ENCODE measurements at regions not wholly inside any gene's neighbourhood (a gene's known extent, or its start where the extent isn't known, plus 50 kb on each side); places are given as distances from the start of the nearest gene placed in this dataset.
A peak's percentile ranks its signal among the peaks of the same experiment; 100 is the strongest.
"Not testable (repeated sequence)": the region's sequence is repeated elsewhere in the genome, so short reads cannot be mapped to it uniquely, and the experiment has no call there.

DNA sequence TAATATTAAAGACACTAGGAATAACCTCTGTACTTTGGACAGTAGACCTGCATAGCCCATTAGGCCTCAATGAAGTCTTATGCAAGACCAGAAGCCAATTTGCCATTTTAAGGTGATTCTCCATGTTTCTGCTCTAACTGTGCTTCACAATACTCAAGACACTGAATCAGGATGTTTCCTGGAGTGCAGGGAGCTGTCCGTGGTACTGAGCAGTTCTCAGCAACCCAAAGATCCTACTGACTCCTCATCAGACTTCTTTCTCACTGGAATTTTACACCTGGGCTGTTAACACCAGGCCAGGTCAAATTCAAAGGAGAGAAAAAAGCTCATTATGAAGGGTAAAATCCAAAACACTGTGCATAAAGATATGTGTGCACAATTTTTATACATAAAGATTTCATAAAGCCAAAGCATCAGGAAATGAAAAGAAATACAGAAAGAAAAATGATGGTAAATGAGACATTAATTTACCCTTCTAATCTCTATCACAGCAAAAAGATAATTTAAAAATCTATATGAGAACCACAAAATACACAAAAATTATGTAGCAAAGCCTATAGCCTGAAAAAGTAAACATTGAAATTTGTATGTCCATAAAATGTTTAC lies 235.9 kb downstream of the CEP170 start:
- H3K27me3 Mint-ChIP-seq (ENCODE audit: unreplicated experiment); H3K36me3 Mint-ChIP-seq (ENCODE audit: insufficient read depth, unreplicated experiment); H3K9me3 Mint-ChIP-seq (ENCODE audit: low read depth, unreplicated experiment); H3K4me3 Mint-ChIP-seq (ENCODE audit: low read depth, unreplicated experiment); CTCF ChIA-PET; H3K27ac Mint-ChIP-seq (ENCODE audit: unreplicated experiment); BruUV-seq (replicated peaks); H3K4me1 Mint-ChIP-seq (ENCODE audit: low read depth, unreplicated experiment): not testable (repeated sequence)
- DNase-seq: peak; percentile 69
- intact Hi-C loops (cut with micrococcal nuclease; ENCODE audit: unreplicated experiment): loop anchor here (5.0 kb wide), 1 partner anchor 303 kb away; no protein-coding TSS in a partner anchor

DNA sequence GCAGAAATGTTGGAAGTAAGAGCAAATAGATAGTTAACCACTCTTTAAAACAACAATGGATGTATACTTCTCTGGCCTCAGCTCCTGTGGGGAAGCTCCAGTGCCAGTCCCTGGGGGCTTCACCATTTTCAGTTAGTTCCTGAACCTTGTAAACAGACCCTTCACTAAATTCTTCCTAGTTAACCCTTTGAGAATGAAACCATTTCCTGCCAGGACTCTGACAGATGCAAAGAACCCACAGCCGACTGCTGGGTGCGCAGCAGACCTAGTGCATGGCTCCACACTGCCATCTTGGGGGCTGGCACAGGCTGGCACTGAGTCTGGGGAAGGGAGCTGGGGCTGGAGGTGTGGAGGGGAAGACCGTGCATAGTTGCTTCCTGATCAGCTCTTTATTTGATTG lies 244.4 kb downstream of the CEP170 start:
- BruUV-seq (replicated peaks); H3K9me3 Mint-ChIP-seq (ENCODE audit: low read depth, unreplicated experiment); H3K4me3 Mint-ChIP-seq (ENCODE audit: low read depth, unreplicated experiment); intact Hi-C loops (cut with micrococcal nuclease; ENCODE audit: unreplicated experiment); H3K4me1 Mint-ChIP-seq (ENCODE audit: low read depth, unreplicated experiment); H3K36me3 Mint-ChIP-seq (ENCODE audit: insufficient read depth, unreplicated experiment); H3K27ac Mint-ChIP-seq (ENCODE audit: unreplicated experiment): not testable (repeated sequence)
- peaks cover 15% of the 10 kb centered on the region for H3K27me3 Mint-ChIP-seq (ENCODE audit: unreplicated experiment)
- DNase-seq: peak; percentile 10
- CTCF ChIA-PET: interaction anchor here (1.0 kb wide), 1 partner anchor 542 kb away, joined by 5 read pairs; no protein-coding TSS in a partner anchor

- H3K27ac Mint-ChIP-seq (ENCODE audit: unreplicated experiment); H3K36me3 Mint-ChIP-seq (ENCODE audit: insufficient read depth, unreplicated experiment); H3K9me3 Mint-ChIP-seq (ENCODE audit: low read depth, unreplicated experiment); intact Hi-C loops (cut with micrococcal nuclease; ENCODE audit: unreplicated experiment); BruUV-seq (replicated peaks); H3K4me1 Mint-ChIP-seq (ENCODE audit: low read depth, unreplicated experiment); H3K4me3 Mint-ChIP-seq (ENCODE audit: low read depth, unreplicated experiment); CTCF ChIA-PET; DNase-seq; H3K27me3 Mint-ChIP-seq (ENCODE audit: unreplicated experiment): not testable (repeated sequence)
Observed at GRCh38 chr1:243001003-243001402, 254.1 kb downstream of the CEP170 start.

DNA sequence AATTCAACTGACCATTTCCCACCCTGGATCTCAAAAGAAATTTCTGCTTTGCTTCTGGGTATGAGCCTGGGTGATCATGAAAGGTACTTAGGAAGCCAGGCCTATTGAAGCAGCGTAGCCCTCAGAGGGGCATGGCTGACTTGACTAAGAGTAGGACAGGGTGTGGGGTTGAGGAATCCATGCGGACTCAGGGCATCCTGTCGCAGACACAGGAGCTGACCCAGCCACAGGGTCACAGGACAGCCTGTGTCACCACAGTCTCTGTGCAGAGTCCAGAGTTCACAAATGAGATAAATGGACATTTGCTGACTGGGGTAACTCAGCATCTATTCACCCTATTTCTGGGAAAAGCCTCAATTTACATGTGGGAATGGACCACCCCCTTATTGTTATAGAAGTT lies 262.3 kb downstream of the CEP170 start:
- H3K27me3 Mint-ChIP-seq (ENCODE audit: unreplicated experiment); H3K4me3 Mint-ChIP-seq (ENCODE audit: low read depth, unreplicated experiment); CTCF ChIA-PET; H3K4me1 Mint-ChIP-seq (ENCODE audit: low read depth, unreplicated experiment); H3K36me3 Mint-ChIP-seq (ENCODE audit: insufficient read depth, unreplicated experiment); intact Hi-C loops (cut with micrococcal nuclease; ENCODE audit: unreplicated experiment); H3K9me3 Mint-ChIP-seq (ENCODE audit: low read depth, unreplicated experiment); DNase-seq; BruUV-seq (replicated peaks); H3K27ac Mint-ChIP-seq (ENCODE audit: unreplicated experiment): not testable (repeated sequence)

DNA sequence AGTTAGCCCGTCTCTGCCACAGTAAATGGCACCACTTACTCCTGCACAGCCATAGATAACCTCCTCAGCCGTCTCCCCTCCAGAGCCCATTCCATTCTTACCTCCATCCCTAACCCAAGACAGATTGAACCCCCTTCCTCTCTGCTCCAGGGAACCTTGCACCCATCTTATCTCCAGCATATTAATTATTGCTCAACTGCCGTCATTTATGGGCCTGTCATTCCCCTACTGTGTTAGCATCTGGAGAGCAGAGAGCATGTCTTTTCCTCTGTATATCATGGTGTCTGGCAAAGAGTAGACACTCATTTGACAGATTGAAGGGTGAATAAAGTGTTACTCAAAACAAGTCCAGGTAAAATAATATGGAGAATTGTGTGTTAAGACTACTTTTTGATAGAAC lies 270.0 kb downstream of the CEP170 start:
- H3K27ac Mint-ChIP-seq (ENCODE audit: unreplicated experiment); H3K36me3 Mint-ChIP-seq (ENCODE audit: insufficient read depth, unreplicated experiment); CTCF ChIA-PET; BruUV-seq (replicated peaks); H3K4me3 Mint-ChIP-seq (ENCODE audit: low read depth, unreplicated experiment); H3K4me1 Mint-ChIP-seq (ENCODE audit: low read depth, unreplicated experiment); intact Hi-C loops (cut with micrococcal nuclease; ENCODE audit: unreplicated experiment); H3K27me3 Mint-ChIP-seq (ENCODE audit: unreplicated experiment); DNase-seq; H3K9me3 Mint-ChIP-seq (ENCODE audit: low read depth, unreplicated experiment): not testable (repeated sequence)

GRCh38 chr1:242973341-242973740 lies 281.7 kb downstream of the CEP170 start:
- H3K4me3 Mint-ChIP-seq (ENCODE audit: low read depth, unreplicated experiment); H3K9me3 Mint-ChIP-seq (ENCODE audit: low read depth, unreplicated experiment); H3K36me3 Mint-ChIP-seq (ENCODE audit: insufficient read depth, unreplicated experiment); H3K27ac Mint-ChIP-seq (ENCODE audit: unreplicated experiment); CTCF ChIA-PET; H3K27me3 Mint-ChIP-seq (ENCODE audit: unreplicated experiment); intact Hi-C loops (cut with micrococcal nuclease; ENCODE audit: unreplicated experiment); BruUV-seq (replicated peaks); H3K4me1 Mint-ChIP-seq (ENCODE audit: low read depth, unreplicated experiment); DNase-seq: not testable (repeated sequence)

DNA sequence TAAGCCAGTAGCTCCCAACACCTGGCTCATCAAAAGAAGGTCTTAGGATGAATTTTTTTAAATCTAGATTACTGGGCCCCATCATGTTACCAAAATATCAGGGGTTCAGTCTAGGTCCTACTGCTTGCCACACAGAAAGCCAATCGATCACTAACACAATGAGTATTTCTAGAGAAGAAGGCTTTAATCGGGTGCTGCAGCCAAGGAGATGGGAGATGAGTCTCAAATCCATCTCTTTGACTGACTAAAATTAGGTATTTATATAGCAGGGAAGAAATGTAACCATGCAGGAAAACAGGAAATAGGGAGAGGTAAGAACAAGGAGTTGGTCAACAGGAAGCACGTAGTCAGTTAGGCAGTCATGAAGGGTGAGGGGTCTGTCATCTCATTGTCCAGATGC lies 288.2 kb downstream of the CEP170 start:
- H3K9me3 Mint-ChIP-seq (ENCODE audit: low read depth, unreplicated experiment): peaks cover 8% of the 10 kb centered on the region
- H3K27me3 Mint-ChIP-seq (ENCODE audit: unreplicated experiment): peaks cover 7% of the 10 kb centered on the region
- no TSS peak for BruUV-seq (replicated peaks)
- no peak overlapping the region for H3K27ac Mint-ChIP-seq (ENCODE audit: unreplicated experiment)
- intact Hi-C loops (cut with micrococcal nuclease; ENCODE audit: unreplicated experiment): no loop called here
- no peak for DNase-seq
- TF ChIP-seq, protein P1, sequence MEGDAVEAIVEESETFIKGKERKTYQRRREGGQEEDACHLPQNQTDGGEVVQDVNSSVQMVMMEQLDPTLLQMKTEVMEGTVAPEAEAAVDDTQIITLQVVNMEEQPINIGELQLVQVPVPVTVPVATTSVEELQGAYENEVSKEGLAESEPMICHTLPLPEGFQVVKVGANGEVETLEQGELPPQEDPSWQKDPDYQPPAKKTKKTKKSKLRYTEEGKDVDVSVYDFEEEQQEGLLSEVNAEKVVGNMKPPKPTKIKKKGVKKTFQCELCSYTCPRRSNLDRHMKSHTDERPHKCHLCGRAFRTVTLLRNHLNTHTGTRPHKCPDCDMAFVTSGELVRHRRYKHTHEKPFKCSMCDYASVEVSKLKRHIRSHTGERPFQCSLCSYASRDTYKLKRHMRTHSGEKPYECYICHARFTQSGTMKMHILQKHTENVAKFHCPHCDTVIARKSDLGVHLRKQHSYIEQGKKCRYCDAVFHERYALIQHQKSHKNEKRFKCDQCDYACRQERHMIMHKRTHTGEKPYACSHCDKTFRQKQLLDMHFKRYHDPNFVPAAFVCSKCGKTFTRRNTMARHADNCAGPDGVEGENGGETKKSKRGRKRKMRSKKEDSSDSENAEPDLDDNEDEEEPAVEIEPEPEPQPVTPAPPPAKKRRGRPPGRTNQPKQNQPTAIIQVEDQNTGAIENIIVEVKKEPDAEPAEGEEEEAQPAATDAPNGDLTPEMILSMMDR (IDR thresholded peaks at IDR 0.05; ENCODE audit: unreplicated experiment): no peak
- no peak overlapping the region for H3K4me3 Mint-ChIP-seq (ENCODE audit: low read depth, unreplicated experiment)
- CTCF ChIA-PET: no interaction called here
- H3K36me3 Mint-ChIP-seq (ENCODE audit: insufficient read depth, unreplicated experiment): no peaks in the 10 kb centered on the region
- no peaks in the 10 kb centered on the region for H3K4me1 Mint-ChIP-seq (ENCODE audit: low read depth, unreplicated experiment)

GRCh38 chr1:242959397-242959796 lies 295.7 kb downstream of the CEP170 start:
- CTCF ChIA-PET; DNase-seq; H3K4me3 Mint-ChIP-seq (ENCODE audit: low read depth, unreplicated experiment); BruUV-seq (replicated peaks); H3K27ac Mint-ChIP-seq (ENCODE audit: unreplicated experiment); H3K4me1 Mint-ChIP-seq (ENCODE audit: low read depth, unreplicated experiment); H3K9me3 Mint-ChIP-seq (ENCODE audit: low read depth, unreplicated experiment); H3K36me3 Mint-ChIP-seq (ENCODE audit: insufficient read depth, unreplicated experiment); intact Hi-C loops (cut with micrococcal nuclease; ENCODE audit: unreplicated experiment): not testable (repeated sequence)
- peaks cover 14% of the 10 kb centered on the region for H3K27me3 Mint-ChIP-seq (ENCODE audit: unreplicated experiment)

- H3K4me3 Mint-ChIP-seq (ENCODE audit: low read depth, unreplicated experiment); H3K36me3 Mint-ChIP-seq (ENCODE audit: insufficient read depth, unreplicated experiment); H3K9me3 Mint-ChIP-seq (ENCODE audit: low read depth, unreplicated experiment); DNase-seq; intact Hi-C loops (cut with micrococcal nuclease; ENCODE audit: unreplicated experiment); CTCF ChIA-PET; H3K27ac Mint-ChIP-seq (ENCODE audit: unreplicated experiment); BruUV-seq (replicated peaks); H3K27me3 Mint-ChIP-seq (ENCODE audit: unreplicated experiment); H3K4me1 Mint-ChIP-seq (ENCODE audit: low read depth, unreplicated experiment): not testable (repeated sequence)
Observed at GRCh38 chr1:242954945-242955344, 300.1 kb downstream of the CEP170 start.
